Psoas muscle (tissue), 7 donors: ENCODE measurements at regions not wholly inside any gene's neighbourhood (a gene's known extent, or its start where the extent isn't known, plus 50 kb on each side); places are given as distances from the start of the nearest gene placed in this dataset.

Experiments
- ATAC-seq, 4 donors: fragments of 200-7000 bp; cut with Tn5 transposase; one replicate each; pipeline ENCODE4 v1.9.1; 2020; ENCODE audit warnings: moderate library complexity in 3 of 4, mild to moderate bottlenecking in 2 of 4
- DNase-seq, 2 donors: peaks; one replicate each; pipeline ENCODE4 v3.0.0-alpha.2; 2020
- H3K27ac ChIP-seq: fragments of 200-600 bp; one replicate; pipeline ENCODE4 v1.8.0; 2022
- H3K27me3 ChIP-seq, 3 donors: fragments of 200-600 bp in 1 of 3; one replicate each; pipeline versions ENCODE4 v1.6.1 to v1.8.0; 2013 to 2022; ENCODE audit warnings: low read length in 2 of 3, mild to moderate bottlenecking in 2 of 3, moderate library complexity in 1 of 3; ENCODE audit not compliant: insufficient read depth in 3 of 3
- H3K36me3 ChIP-seq, 2 donors: fragments of 200-600 bp in 1 of 2; one replicate each; pipeline versions ENCODE4 v1.6.1 to v1.8.0; 2013 to 2022; ENCODE audit warnings: low read depth in 1 of 2, mild to moderate bottlenecking in 1 of 2, moderate library complexity in 1 of 2; ENCODE audit not compliant: insufficient read depth in 1 of 2
- H3K4me1 ChIP-seq: fragments of 200-600 bp; one replicate; pipeline ENCODE4 v1.8.0; 2022
- H3K4me3 ChIP-seq: fragments of 200-600 bp; one replicate; pipeline ENCODE4 v1.8.0; 2022; ENCODE audit warnings: mild to moderate bottlenecking
- H3K9me3 ChIP-seq: fragments of 200-600 bp; one replicate; pipeline ENCODE4 v1.8.0; 2022
- WGBS, 3 donors: extraction: QIAGEN DNeasy Blood & Tissue Kit; methylation state at CpG; one replicate each; pipeline versions ENCODE4 v1.1.6 to v1.1.7; 2013; 5-methylcytosine and 5-hydroxymethylcytosine counted together
- intact Hi-C, 2 donors: fragments of 100-400 bp; cut with DNase I; formaldehyde crosslinking; loops; one replicate each; pipeline versions ENCODE4 v1.11.0 to v1.14.2; 2022
- TF ChIP-seq, protein P1 (sequence below): fragments of 200-600 bp; IDR thresholded peaks from one replicate; pipeline ENCODE4 v1.8.0; 2022; ENCODE audit warnings: antibody characterized with exemption
- donor health status: healthy with polysubstance abuse.
- donor health status: DM: no; HTN: no; CAD: no; lungs with moderate emphysema.
- donor health status: Bipolar disorder and iron deficiency.
- donor health status: healthy.
- donor health status: DM: yes; HTN: yes; CAD: no.
- donor health status: DM: no; HTN: no; CAD: no.
- donor health status: DM: yes; HTN: yes; CAD: no.

DNA sequence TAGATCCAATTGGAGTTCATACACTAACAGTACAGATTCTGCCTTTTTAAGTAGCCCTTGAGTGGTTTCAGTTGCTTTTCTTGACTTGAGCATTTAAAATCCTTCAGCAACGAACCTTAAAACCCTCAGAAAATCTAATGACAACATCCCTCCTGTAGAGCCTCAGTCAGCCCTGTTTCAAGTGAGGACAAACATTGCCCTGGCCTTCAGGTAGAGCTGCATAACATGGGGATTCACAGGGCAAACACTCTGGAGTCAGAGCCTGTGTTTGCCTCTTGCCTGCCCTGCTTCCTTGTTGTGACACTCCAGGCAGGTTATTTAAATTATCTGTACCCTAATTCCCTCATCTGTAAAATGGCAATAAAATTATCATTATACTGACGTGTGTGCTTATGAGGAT lies 96.1 kb upstream of the KCNA3 start:
- Histone ChIP-seq H3K27me3 (peaks cover 0 to 5% (median 0%) of the 10 kb centered on the region in 3 donors), H3K27ac (no peak overlapping the region), H3K9me3 (no peaks in the 10 kb centered on the region), H3K4me3 (no peak overlapping the region), H3K4me1 (no peaks in the 10 kb centered on the region), H3K36me3 (no peaks in the 10 kb centered on the region)
- intact Hi-C loops, result no loop called here
- no peak for DNase-seq
- no peak for ATAC-seq
- TF ChIP-seq, protein P1, sequence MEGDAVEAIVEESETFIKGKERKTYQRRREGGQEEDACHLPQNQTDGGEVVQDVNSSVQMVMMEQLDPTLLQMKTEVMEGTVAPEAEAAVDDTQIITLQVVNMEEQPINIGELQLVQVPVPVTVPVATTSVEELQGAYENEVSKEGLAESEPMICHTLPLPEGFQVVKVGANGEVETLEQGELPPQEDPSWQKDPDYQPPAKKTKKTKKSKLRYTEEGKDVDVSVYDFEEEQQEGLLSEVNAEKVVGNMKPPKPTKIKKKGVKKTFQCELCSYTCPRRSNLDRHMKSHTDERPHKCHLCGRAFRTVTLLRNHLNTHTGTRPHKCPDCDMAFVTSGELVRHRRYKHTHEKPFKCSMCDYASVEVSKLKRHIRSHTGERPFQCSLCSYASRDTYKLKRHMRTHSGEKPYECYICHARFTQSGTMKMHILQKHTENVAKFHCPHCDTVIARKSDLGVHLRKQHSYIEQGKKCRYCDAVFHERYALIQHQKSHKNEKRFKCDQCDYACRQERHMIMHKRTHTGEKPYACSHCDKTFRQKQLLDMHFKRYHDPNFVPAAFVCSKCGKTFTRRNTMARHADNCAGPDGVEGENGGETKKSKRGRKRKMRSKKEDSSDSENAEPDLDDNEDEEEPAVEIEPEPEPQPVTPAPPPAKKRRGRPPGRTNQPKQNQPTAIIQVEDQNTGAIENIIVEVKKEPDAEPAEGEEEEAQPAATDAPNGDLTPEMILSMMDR, result no peak
- WGBS, 3 donors, result 55 to 76% (median 76%) methylated on average over 2 of the region's 2 CpGs

DNA sequence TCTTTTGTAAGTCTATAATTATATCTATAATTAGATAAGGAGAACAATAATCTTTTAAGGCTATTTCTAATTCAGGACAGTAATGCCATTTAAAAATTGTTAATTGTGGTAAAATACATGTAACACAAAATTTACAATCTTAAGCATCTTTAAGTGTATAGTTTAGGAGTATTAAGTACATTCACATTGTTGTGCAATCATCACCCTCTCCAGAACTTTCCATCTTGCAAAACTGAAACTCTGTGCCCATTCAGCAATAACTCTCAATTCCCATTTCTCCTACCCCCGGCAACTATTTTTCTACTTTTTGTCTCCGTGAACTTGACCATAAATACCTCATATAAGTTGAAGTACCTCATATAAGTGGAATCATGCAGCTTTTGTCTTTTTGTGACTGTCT lies 93.9 kb upstream of the KCNA3 start:
- 46 to 74% (median 58%) methylated on average over 2 of the region's 2 CpGs for WGBS, 3 donors
- DNase-seq (no peak), ATAC-seq (no peak)
- TF ChIP-seq, protein P1, result no peak
- Histone ChIP-seq H3K27me3 (peaks cover 0 to 8% (median 0%) of the 10 kb centered on the region in 3 donors), H3K9me3 (no peaks in the 10 kb centered on the region), H3K36me3 (no peaks in the 10 kb centered on the region), H3K4me3 (no peak overlapping the region), H3K27ac (no peak overlapping the region), H3K4me1 (no peaks in the 10 kb centered on the region)
- intact Hi-C loops, result loop anchor here in 1 of 2 donors (5.0 kb wide), 1 partner anchor 136 kb away; no protein-coding TSS in a partner anchor

DNA sequence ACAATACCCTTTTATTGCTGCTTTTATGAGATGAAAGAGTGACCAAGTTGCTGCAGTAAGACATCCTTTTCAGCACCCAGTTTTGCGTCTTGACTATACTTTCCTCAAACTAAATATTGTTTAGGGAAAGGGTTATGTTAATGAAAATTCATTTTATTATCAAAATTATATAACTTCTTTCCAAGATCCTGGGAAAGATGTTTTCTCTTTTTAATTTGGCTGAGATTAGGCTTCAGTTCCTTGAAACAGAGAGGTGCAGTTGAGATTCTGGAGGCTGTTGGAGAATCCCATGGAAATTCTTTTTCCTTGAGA lies 91.6 kb upstream of the KCNA3 start:
- no peaks in the 10 kb centered on the region for H3K4me1 ChIP-seq
- no peak for ATAC-seq
- intact Hi-C loops, result loop anchor here (1.0 to 5.0 kb wide), 2 partner anchors 134 to 136 kb away; no protein-coding TSS in a partner anchor
- no peak for DNase-seq
- peaks cover 3 to 8% (median 3%) of the 10 kb centered on the region in 3 donors for H3K27me3 ChIP-seq
- TF ChIP-seq, protein P1, result no peak
- no peaks in the 10 kb centered on the region for H3K36me3 ChIP-seq
- H3K4me3 ChIP-seq, result no peak overlapping the region
- H3K27ac ChIP-seq, result no peak overlapping the region
- 10 to 25% (median 14%) methylated on average over 1 of the region's 1 CpG for WGBS, 3 donors
- H3K9me3 ChIP-seq, result no peaks in the 10 kb centered on the region

DNA sequence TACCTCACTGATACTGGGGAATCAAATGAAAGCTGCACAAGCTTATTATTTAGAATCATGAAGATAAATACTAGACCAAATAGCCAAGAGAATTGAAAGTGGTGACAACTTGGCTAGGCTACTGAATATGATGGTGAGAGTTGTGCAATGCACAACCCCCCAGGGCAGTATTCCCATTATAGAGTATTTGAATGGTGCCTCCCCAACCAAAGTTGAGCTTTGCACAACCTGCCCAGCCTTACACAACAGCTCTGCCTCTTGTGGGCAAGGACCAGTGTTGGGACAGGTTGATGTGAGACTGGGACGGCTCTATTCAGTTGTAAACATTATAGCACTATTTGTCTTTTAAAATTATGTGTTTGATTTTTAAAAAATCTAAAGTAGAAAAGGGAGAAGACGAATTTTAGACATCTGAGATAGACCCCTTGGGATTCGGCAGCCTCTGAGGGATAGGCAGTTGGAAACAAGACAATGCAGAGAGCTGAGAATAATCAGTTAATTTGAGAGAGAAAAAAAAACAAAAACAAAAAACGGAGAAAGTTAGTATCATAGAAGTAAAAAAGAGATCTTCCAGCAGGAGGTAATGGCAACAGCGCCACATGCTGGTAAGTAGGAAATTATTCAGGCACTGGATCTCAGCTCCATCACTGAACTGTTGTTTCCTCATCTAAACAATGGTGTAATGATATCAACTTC lies 91.0 kb upstream of the KCNA3 start:
- intact Hi-C loops, result loop anchor here (1.0 to 5.0 kb wide), 2 partner anchors 133 to 135 kb away; no protein-coding TSS in a partner anchor

More for the DNA sequence above, 91.0 kb upstream of the KCNA3 start:
- ATAC-seq (peak in 1 of 4 donors; percentile 58), DNase-seq (no peak)
- Histone ChIP-seq H3K27me3 (peaks cover 3 to 8% (median 3%) of the 10 kb centered on the region in 3 donors), H3K4me1 (no peaks in the 10 kb centered on the region), H3K4me3 (no peak overlapping the region), H3K36me3 (no peaks in the 10 kb centered on the region), H3K27ac (no peak overlapping the region), H3K9me3 (no peaks in the 10 kb centered on the region)
- WGBS, 3 donors, result 10 to 24% (median 12%) methylated on average over 5 of the region's 5 CpGs
- TF ChIP-seq, protein P1, result peak; percentile 76
